ENCODE measurements at regions not wholly inside any gene's neighbourhood (a gene's known extent, or its start where the extent isn't known, plus 50 kb on each side); places are given as distances from the start of the nearest gene placed in this dataset.

GRCh38 chr18:7454429-7454828, 112.7 kb upstream of the PTPRM start:
- Histone ChIP-seq H2AK5ac (ENCODE audit: insufficient read length, low read length) (no peak overlapping the region), H3K56ac (ENCODE audit: insufficient read length, low read depth, low read length) (no peak overlapping the region), H3K79me2 (ENCODE audit: insufficient read depth, low read length) (no peaks in the 10 kb centered on the region), H4K20me1 (ENCODE audit: control insufficient read depth, insufficient read depth, insufficient read length) (no peaks in the 10 kb centered on the region), H3K4me1 (ENCODE audit: insufficient read depth, low read length) (no peaks in the 10 kb centered on the region), H2BK20ac (ENCODE audit: low read depth, low read length, poor library complexity, severe bottlenecking) (no peak overlapping the region), H3K23ac (ENCODE audit: insufficient read length, low read depth, low read length) (no peak overlapping the region), H2AFZ (ENCODE audit: low read length) (no peak overlapping the region), H4K5ac (ENCODE audit: insufficient read length, low read depth, low read length) (no peak overlapping the region), H2BK15ac (ENCODE audit: low read depth, low read length) (no peak overlapping the region), H3K27me3 (ENCODE audit: insufficient read depth, low read length) (no peaks in the 10 kb centered on the region), H2BK12ac (ENCODE audit: insufficient read length, low read depth, low read length) (no peak overlapping the region), H3K79me1 (ENCODE audit: insufficient read depth, low read depth, low read length, poor library complexity, severe bottlenecking) (no peaks in the 10 kb centered on the region), H3T11ph (ENCODE audit: low read length) (no peak overlapping the region), H3K14ac (ENCODE audit: insufficient read depth, low read length) (no peak overlapping the region), H4K91ac (ENCODE audit: insufficient read length, low read depth, low read length) (no peak overlapping the region), H2BK5ac (ENCODE audit: insufficient read length, low read length) (no peak overlapping the region), H3K18ac (ENCODE audit: insufficient read length, low read depth, low read length) (no peak overlapping the region), H3K23me2 (ENCODE audit: insufficient read length, low read depth, low read length, poor library complexity, severe bottlenecking) (no peaks in the 10 kb centered on the region), H2BK120ac (ENCODE audit: low read depth, low read length, poor library complexity, severe bottlenecking) (no peak overlapping the region), H3K4ac (ENCODE audit: low read depth, low read length) (no peak overlapping the region), H3K9me3 (ENCODE audit: control insufficient read depth, low read depth, low read length) (no peaks in the 10 kb centered on the region), H3K4me2 (ENCODE audit: insufficient read depth, insufficient read length, low read length) (no peak overlapping the region), H4K8ac (replicated peaks; ENCODE audit: insufficient read length, low read depth, low read length) (no peak overlapping the region), H3K9ac (ENCODE audit: extremely low read depth, insufficient read length, low read length) (no peak overlapping the region), H3K27ac (ENCODE audit: insufficient read length, low read depth, low read length) (no peak overlapping the region)
- Mint-ChIP-seq H3K27ac (no peak overlapping the region; a peak in 1 of 7 replicates), H3K4me1 (peaks cover 5% of the 10 kb centered on the region in 2 experiments; a peak in 3 of 4 replicates), H3K27me3 (ENCODE audit: low read depth) (no peaks in the 10 kb centered on the region; the same call in 1 of the 2 replicates), H3K9me3 (no peaks in the 10 kb centered on the region), H3K4me3 (no peak overlapping the region), H3K36me3 (ENCODE audit: insufficient read depth in 1 of 3, low read depth in 3 of 3) (no peaks in the 10 kb centered on the region)
- TF ChIP-seq, protein P1, sequence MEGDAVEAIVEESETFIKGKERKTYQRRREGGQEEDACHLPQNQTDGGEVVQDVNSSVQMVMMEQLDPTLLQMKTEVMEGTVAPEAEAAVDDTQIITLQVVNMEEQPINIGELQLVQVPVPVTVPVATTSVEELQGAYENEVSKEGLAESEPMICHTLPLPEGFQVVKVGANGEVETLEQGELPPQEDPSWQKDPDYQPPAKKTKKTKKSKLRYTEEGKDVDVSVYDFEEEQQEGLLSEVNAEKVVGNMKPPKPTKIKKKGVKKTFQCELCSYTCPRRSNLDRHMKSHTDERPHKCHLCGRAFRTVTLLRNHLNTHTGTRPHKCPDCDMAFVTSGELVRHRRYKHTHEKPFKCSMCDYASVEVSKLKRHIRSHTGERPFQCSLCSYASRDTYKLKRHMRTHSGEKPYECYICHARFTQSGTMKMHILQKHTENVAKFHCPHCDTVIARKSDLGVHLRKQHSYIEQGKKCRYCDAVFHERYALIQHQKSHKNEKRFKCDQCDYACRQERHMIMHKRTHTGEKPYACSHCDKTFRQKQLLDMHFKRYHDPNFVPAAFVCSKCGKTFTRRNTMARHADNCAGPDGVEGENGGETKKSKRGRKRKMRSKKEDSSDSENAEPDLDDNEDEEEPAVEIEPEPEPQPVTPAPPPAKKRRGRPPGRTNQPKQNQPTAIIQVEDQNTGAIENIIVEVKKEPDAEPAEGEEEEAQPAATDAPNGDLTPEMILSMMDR (conservative IDR thresholded peaks at IDR 0.05), result no peak
- no peak for DNase-seq
- WGBS (ENCODE audit: extremely low coverage, insufficient read length, low lambda C conversion rate), result no CpG with 5 or more reads among the region's 6 CpGs

Data from H9 (cell line).